ENCODE measurements at regions not wholly inside any gene's neighbourhood (a gene's known extent, or its start where the extent isn't known, plus 50 kb on each side); places are given as distances from the start of the nearest gene placed in this dataset.
A peak's percentile ranks its signal among the peaks of the same experiment; 100 is the strongest.
"Not testable (repeated sequence)": the region's sequence is repeated elsewhere in the genome, so short reads cannot be mapped to it uniquely, and the experiment has no call there.

DNA sequence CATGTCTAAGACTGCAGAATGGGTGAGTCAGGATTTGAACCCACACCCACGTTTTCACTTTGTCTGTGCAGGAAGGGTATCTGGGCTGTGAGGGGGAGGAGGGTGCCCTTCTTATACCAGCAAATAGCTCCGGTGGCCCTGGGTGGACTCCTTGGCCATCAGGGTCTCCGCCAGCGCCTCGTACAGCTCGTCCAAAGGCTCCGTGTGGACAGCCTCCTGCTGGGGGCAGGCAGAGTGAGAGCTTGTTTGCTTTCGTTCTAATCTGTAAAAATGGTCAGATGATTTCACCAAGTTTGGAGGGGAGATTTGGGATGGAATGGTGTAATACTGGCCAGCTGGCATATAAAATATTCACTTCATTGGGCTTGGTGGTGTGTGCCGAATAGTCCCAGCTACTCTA lies 111.7 kb upstream of the CCZ1B start:
- DNase-seq (ENCODE audit: low read depth in 2 of 3, low spot score in 2 of 3): not testable (repeated sequence)

DNA sequence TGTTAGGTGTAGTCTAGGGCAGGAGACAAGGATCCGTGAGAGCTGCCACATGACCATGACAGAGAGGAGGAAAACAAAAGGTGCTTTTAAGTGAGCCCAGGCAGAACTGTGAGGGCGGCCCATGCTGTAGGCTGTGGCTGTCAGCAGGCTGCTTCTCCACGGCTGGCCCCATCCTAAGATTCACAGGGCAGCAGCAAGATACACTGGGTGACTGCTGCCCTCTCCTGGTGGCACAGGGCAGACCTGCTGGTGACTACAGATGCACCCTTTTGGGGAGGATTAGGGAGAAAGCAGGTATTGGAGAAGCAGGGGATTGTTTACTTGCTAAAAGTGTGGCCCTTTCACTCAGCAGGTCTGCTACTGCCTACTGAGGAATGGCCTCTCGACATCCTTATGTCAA lies 112.2 kb upstream of the CCZ1B start:
- peak in 1 of 3 donors; percentile 6 for DNase-seq (ENCODE audit: low read depth in 2 of 3, low spot score in 2 of 3)

DNA sequence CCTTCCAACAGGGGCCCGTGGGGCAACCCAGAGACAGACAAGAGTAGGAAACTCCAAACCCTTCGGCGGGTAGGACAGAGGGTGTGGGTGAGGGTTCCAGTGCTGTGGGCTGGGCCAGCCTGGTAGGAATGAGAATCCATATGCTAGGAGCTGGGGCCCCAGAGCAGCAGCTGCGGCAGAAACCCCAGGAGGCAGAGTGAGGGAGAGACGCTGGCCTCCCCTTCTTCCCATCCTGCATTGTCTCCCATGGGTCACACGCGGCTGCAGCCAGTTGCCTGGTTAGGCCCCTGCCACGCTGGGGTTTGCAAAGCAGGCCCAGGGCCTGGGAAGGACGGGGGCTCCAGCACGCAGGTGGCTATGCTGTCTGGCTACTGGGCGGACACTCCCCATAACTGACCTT lies 113.1 kb upstream of the CCZ1B start:
- not testable (repeated sequence) for DNase-seq (ENCODE audit: low read depth in 2 of 3, low spot score in 2 of 3)

DNA sequence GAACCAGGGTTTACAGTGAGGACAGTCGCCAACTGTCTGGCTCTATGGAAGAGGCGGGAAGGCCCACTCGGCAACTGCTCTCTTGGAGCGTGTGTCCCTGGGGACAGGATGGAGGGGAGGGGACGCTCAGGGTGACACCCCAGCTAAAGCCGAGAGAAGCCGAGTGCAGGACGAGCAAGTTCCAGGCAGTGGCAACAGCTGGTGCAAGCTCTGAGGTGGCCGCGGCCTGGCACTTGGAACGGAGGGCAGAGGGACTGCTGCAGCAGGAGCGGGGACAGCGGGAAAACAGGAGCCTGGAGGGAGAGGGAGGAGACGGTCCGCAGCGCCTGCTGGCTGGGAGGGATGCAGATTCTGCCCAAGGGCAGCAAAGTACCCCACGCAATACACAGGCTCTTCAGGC lies 113.8 kb upstream of the CCZ1B start:
- DNase-seq (ENCODE audit: low read depth in 2 of 3, low spot score in 2 of 3): not testable (repeated sequence)

DNA sequence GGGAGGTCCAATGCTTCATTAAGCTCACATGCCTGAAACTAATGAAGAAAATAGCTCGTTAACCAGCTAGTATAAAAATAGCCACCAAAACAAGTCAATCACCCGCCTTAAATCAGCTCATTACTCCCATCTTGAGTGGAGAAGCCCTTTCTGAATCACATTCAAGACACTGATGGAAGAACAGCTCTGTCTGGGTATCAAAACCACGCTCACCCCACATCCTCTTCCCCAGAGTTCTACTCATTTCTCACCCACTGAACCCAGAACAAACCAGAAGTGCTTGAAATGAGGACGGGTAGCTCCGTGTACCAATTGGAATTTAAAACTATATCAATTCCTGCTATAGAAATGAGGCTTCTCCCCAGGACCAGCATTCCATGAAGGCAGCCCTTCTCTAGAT lies 120.8 kb upstream of the CCZ1B start:
- DNase-seq (ENCODE audit: low read depth in 2 of 3, low spot score in 2 of 3): not testable (repeated sequence)

DNA sequence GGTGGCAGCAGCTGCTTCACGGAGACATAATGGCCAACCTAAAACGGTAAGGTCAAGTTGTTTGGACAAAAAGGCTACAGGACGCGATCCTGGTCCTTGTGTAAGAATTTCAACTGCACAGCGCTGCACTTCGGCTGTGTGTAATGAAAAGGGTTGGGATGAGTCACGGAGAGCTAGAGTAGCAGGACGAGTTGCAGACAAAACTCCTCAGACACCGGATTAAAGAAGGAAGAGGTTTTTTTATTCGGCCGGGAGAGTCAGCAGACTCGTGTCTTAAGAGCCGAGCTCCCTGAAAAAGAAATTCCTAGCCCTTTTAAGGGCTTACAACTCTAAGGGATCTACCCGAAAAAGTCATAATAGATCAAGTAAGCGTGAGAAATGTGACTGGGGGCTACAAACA lies 124.2 kb upstream of the CCZ1B start:
- DNase-seq (ENCODE audit: low read depth in 2 of 3, low spot score in 2 of 3): not testable (repeated sequence)

DNA sequence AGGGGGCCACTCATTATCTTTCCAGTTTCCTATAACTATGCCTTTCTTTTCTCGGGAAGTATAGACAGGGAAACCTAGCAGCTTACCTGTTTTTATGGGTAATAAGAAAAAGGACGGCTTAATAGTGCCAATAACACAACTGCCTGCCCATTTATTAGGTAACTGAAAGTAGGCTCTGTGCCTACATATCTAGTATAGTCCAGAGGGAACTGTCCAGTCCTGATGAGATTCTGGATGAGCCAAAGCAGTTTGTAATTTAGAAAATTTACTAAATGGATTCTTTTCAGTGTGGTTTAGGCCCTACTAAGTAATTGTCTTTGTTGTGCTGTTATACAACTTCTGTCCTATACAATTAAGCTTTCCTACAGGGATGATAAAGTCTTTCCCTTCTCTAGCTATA lies 125.5 kb upstream of the CCZ1B start:
- not testable (repeated sequence) for DNase-seq (ENCODE audit: low read depth in 2 of 3, low spot score in 2 of 3)

DNA sequence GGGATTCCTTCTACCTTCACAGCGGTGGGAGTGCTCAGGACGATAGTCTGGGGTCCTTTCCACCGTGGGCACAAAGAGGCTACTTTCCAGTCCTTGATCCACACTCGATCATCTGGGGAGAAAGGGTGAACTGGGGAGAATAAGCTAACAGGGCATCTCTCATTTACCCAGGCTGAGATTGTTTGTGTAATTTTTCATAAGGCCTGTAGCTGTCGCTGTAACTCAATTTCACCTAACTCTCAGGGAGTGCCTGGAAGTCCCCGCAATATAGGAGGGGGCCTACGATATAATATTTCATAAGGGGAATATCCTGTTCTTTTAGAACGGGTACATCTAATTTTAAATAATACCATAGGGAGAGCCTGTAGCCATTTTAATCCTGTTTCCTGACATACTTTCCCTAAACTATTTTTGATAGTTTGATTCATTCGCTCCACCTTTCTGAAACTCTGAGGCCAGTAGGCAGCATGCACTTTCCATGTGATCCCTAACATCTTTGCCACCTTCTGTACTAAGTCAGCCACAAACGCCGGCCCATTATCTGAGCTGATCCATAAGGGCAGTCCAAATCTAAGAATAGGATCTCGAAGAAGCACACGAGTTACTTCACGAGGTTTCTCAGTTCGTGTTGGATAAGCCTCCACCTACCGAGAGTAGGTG lies 127.2 kb upstream of the CCZ1B start:
- not testable (repeated sequence) for DNase-seq (ENCODE audit: low read depth in 2 of 3, low spot score in 2 of 3)

DNA sequence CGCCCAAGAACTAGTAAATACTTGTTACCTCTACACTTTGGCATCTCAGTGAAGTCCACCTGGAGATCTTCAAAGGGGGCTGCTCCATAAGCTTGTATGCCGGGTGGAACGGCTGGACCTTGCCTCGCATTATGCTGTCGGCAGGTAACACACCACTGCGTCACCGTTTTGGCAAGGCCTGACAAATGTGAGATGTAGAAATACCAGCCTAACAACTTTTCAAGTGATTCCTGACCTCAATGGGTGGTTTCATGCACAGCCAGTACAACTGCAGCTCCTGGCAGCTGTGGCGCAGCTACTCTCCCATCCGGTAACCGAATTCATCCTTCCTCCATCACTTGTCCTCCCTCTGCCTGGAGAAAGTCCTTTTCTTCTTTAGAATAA lies 127.7 kb upstream of the CCZ1B start:
- not testable (repeated sequence) for DNase-seq (ENCODE audit: low read depth in 2 of 3, low spot score in 2 of 3)

DNA sequence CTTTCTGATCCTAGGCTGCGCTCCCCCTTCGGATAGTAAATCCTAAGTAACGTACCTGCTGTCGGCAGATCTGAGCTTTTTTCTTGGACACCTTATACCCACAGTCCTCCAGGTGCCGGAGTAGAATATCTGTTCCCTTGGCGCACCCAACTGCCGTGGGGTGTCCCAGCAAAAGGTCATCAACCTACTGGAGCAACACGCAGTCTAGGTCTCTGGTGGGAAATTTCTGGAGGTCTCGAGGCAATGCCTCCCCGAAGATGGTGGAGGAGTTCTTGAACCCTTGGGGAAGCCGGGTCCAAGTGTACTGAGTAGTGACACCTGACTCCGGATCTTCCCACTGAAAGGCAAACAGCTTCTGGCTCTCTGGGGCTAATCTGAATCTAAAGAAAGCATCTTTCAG lies 129.3 kb upstream of the CCZ1B start:
- DNase-seq (ENCODE audit: low read depth in 2 of 3, low spot score in 2 of 3): not testable (repeated sequence)

DNA sequence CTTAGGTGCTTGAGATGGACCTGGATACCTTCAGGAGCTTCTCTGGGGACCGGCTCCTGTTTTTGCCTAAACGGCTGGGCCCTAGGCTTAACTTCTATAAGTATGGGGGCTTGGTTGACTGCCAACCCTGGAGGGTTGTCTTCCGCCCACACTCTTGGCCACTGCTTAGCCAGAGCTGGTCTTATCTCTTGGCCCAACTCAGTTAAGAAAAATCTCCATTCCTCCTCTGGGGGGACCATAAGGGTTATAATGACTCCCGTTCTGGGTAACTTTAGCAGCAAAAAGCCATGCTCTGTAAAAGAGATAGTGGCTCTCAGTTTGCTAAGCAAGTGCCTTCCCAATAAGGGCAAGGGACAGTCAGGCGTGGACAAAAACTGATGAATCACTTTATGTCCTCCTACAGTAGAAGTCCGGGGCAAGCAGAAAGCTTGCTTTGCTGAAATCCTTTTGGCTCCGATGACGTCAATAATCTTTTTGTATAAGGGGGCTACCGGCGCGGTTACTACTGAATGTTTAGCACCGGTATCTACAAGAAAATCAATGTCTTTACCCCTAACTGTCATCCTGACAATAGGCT lies 130.0 kb upstream of the CCZ1B start:
- DNase-seq (ENCODE audit: low read depth in 2 of 3, low spot score in 2 of 3): peak in 1 of 3 donors; percentile 0

DNA sequence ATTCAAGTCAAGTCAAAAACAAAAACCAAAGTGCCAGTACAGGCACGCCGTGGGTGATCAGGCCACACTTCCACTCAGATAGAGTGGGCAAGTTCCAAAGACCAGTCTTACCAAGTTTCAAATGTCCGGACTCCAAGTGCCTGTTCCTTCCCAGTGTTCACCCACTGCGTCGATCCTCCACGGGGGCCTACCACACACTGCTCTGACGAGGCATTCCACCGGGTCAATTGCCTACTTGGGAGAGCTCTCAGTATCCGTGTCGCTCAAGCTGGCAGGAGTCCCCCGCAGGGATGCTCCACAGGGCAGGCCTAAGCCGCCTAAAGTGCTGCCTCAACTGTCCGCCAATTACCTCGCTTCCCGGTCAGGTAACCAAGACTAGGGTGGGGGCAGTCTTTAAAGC lies 132.3 kb upstream of the CCZ1B start:
- not testable (repeated sequence) for DNase-seq (ENCODE audit: low read depth in 2 of 3, low spot score in 2 of 3)

DNA sequence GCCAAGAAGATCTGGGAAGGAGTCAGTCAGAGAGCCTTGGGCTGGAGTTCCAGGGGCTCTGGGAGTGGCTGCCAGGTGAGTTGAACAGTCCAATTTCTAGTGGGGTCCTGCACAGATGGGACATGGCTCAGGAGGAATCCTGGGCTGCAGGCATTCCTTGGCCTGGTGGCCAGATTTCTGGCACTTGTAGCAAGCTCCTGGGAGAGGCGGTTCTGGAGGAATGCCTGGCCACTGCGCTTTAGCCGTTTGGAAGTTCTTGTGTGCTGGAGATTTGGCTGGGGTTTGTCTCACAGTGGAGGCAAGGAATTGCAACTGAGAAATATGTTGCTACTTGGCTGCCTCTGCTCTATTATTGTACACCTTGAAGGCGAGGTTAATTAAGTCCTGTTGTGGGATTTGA lies 133.9 kb upstream of the CCZ1B start:
- not testable (repeated sequence) for DNase-seq (ENCODE audit: low read depth in 2 of 3, low spot score in 2 of 3)

DNA sequence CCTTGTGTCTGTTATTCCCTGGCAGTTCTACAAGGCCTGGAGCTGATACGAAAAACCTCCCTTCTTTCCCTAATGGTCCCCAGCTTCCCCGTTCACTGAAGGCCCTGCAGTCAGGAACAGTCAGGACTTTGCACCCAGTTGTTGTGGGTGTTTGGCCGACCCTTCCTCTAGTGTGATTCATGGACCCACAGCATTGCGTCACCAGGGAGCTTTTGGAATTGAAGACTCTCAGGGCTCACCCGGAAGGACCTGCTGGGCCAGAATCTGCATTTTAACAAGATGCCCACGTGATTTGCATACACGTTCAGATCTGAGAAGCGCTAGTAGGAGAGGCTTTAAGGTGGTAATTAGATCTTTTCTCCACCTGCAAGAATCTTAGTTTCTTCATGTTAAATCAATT lies 136.8 kb upstream of the CCZ1B start:
- DNase-seq (ENCODE audit: low read depth in 2 of 3, low spot score in 2 of 3): not testable (repeated sequence)

DNA sequence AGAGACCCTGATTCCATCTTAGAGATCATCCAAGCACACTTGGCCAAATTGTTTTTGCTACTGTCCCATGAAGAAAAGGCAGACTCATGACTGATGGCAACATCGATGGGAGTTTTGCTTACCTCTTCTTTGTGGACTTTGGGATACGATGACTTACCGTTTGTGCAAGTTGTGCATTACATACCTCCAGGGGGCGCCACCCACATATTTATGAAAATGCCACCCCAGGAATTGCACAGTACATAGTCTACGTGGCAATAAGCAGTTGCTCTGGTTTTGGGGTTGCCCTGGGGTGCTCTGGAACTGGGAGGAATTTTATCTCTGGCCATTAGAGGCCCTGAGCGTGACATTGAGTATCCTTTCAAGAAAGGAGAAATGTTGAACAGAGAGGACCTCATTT lies 139.0 kb upstream of the CCZ1B start:
- peak; percentile 23 to 44 (median 24) for DNase-seq (ENCODE audit: low read depth in 2 of 3, low spot score in 2 of 3)

DNA sequence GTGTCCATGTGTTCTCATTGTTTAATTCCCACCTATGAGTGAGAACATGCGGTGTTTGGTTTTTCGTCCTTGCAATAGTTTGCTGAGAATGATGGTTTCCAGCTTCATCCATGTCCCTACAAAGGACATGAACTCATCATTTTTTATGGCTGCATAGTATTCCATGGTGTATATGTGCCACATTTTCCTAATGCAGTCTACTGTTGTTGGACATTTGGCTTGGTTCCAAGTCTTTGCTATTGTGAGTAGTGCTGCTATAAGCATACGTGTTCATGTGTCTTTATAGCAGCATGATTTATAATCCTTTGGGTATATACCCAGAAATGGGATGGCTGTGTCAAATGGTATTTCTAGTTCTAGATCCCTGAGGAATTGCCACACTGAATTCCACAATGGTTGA lies 144.1 kb upstream of the CCZ1B start:
- DNase-seq (ENCODE audit: low read depth in 2 of 3, low spot score in 2 of 3): not testable (repeated sequence)

DNA sequence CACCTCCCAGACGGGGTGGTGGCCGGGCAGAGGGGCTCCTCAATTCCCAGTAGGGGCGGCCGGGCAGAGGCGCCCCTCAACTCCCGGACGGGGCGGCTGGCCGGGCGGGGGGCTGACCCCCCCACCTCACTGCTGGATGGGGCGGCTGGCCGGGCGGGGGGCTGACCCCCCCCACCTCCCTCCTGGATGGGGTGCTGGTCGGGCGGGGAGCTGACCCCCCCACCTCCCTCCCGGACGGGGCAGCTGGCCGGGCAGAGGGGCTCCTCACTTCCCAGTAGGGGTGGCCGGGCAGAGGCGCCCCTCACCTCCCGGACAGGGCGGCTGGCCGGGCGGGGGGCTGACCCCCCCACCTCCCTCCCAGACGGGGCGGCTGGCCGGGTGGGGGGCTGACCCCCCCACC lies 148.8 kb upstream of the CCZ1B start:
- not testable (repeated sequence) for DNase-seq (ENCODE audit: low read depth in 2 of 3, low spot score in 2 of 3)

DNA sequence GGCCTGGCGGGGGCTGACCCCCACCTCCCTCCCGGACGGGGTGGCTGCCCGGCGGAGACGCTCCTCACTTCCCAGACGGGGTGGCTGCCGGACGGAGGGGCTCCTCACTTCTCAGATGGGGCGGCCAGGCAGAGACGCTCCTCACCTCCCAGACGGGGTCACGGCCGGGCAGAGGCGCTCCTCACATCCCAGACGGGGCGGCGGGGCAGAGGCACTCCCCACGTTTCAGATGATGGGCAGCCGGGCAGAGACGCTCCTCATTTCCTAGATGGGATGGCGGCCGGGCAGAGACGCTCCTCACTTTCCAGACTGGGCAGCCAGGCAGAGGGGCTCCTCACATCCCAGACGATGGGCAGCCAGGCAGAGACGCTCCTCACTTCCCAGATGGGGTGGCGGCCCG lies 149.3 kb upstream of the CCZ1B start:
- not testable (repeated sequence) for DNase-seq (ENCODE audit: low read depth in 2 of 3, low spot score in 2 of 3)

DNA sequence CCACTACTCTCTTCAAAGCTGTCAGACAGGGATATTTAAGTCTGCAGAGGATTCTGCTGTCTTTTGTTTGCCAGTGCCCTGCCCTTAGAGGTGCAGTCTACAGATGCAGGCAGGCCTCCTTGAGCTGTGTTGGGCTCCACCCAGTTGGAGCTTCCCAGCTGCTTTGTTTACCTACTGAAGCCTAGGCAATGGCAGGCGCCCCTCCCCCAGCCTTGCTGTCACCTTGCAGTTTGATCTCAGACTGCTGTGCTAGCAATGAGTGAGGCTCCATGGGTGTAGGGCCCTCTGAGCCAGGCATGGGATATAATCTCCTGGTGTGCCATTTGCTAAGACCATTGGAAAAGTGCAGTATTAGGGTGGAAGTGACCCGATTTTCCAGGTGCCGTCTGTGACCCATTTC lies 151.3 kb upstream of the CCZ1B start:
- DNase-seq (ENCODE audit: low read depth in 2 of 3, low spot score in 2 of 3): not testable (repeated sequence)

DNA sequence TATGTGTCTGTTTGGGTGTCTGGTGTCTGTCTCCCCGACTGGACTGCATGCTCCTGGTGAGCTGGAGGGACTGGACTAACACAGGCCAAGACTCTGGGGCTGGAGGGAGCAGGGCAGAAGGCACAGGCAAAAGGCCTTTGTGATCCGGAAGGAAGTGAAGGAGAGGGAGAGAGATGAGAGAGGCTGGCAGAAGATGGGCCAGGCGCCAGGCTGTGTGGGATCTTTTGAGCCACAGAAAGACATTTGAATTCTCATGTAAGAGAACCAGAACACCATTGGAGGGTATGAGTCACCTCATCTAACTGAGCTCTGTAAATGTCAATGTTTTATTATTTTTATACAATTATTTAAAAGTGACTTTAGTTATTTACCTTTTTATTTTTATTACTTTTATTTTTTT lies 152.3 kb upstream of the CCZ1B start:
- DNase-seq (ENCODE audit: low read depth in 2 of 3, low spot score in 2 of 3): not testable (repeated sequence)

DNA sequence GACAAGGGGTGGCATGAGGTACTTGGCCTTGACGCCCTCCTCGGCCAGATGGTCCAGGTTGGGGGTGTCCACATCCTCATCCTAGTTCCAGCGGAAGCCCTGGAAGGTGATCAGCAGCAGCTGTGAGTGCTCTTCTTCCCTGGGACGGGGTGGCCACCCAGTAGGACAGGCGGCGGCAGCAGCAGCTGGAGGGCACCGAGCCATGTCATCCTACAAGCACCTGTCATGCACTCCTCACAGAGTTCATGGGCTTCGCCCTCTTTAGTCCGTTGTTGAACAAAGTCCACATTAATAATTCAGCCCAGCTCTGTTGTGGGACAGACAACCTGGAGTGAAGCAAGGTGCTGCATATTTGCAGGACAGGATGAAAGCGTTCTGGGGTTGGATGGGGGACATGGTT lies 153.4 kb upstream of the CCZ1B start:
- DNase-seq (ENCODE audit: low read depth in 2 of 3, low spot score in 2 of 3): not testable (repeated sequence)

DNA sequence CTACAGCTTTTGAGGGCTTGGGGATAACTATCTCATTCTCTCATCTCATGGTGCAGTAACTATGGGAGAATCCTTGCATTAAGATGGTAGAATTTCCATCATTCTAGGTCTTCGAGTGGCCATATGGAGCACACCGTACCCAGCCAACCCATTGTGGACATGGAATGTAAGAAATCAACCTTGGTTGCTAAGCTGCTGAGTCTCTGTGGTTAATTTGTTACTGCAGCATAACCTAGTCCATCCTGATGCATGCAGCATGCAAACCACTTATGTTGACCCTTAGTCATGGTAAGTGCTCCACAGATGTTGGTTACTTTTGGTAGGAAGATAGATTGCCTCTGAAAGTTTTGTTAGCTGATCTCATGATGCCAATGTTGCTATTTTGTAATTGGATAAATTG lies 156.3 kb upstream of the CCZ1B start:
- DNase-seq (ENCODE audit: low read depth in 2 of 3, low spot score in 2 of 3): not testable (repeated sequence)

DNA sequence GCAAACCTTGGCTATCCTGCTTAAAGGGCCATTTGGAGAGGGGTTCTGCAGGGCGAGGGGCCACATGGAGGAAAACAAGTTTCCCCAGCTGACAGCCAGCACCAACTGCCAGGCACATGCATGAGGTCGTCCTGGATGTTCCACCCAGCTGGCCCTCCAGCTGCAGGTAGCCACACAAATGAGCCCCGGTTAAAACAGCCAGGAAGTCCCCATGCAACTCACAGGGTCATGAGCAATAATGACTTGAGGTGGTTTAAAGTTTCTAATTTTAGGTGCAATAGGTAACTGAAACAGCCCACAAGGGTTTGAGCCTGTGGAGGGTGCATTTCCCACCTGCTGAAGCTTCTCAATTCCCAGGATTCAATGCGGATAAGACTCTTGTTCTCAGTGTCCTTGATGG lies 160.8 kb upstream of the CCZ1B start:
- DNase-seq (ENCODE audit: low read depth in 2 of 3, low spot score in 2 of 3): not testable (repeated sequence)
